Kidney (tissue), 13 donors: ENCODE measurements at regions not wholly inside any gene's neighbourhood (a gene's known extent, or its start where the extent isn't known, plus 50 kb on each side); places are given as distances from the start of the nearest gene placed in this dataset.

Experiments used
- DNase-seq, 5 donors: peaks; one replicate each; pipeline ENCODE4 v3.0.0-alpha.2; 2013 to 2020
- FAIRE-seq: peaks from 2 replicates; lab custom pipeline; 2012; peaks lifted over from hg19 to GRCh38; lab: Jason Lieb, UNC
- H3K27ac ChIP-seq, 2 donors: one replicate each; pipeline ENCODE4 v1.7.0; 2013; ENCODE audit warnings: low read depth in 2 of 2, low read length in 2 of 2, inconsistent platforms in 1 of 2
- H3K27me3 ChIP-seq: one replicate; pipeline ENCODE4 v1.7.1; 2013; ENCODE audit warnings: low read length, inconsistent platforms; ENCODE audit not compliant: control insufficient read depth, insufficient read depth
- H3K36me3 ChIP-seq, 3 donors: one replicate each; pipeline versions ENCODE4 v1.7.0 to v1.7.1; 2013; ENCODE audit warnings: low read length in 3 of 3, control low read depth in 1 of 3, inconsistent platforms in 1 of 3; ENCODE audit not compliant: insufficient read depth in 3 of 3, control insufficient read depth in 2 of 3
- H3K4me1 ChIP-seq, 3 donors: one replicate each; pipeline versions ENCODE4 v1.7.0 to v1.7.1; 2013; ENCODE audit warnings: low read length in 3 of 3, inconsistent platforms in 1 of 3, low read depth in 1 of 3; ENCODE audit not compliant: control insufficient read depth in 2 of 3, insufficient read depth in 2 of 3
- H3K4me3 ChIP-seq, 3 donors: one replicate each; pipeline versions ENCODE4 v1.7.0 to v1.8.1; 2013; ENCODE audit warnings: low read length in 3 of 3, control low read depth in 1 of 3, inconsistent platforms in 1 of 3
- H3K9ac ChIP-seq, 3 donors: one replicate each; pipeline versions ENCODE4 v1.7.0 to v1.7.1; 2013; ENCODE audit warnings: low read length in 3 of 3, control low read depth in 1 of 3, inconsistent platforms in 1 of 3
- H3K9me3 ChIP-seq, 3 donors: one replicate each; pipeline versions ENCODE4 v1.7.0 to v1.7.1; 2013; ENCODE audit warnings: low read length in 3 of 3, control low read depth in 1 of 3, inconsistent platforms in 1 of 3; ENCODE audit not compliant: control insufficient read depth in 2 of 3, insufficient read depth in 1 of 3
- intact Hi-C: fragments of 100-400 bp; cut with DNase I; formaldehyde crosslinking; loops from one replicate; pipeline ENCODE4 v1.11.1; 2022
- TF ChIP-seq, protein P1 (sequence below): IDR thresholded peaks from 3 replicates; pipeline ENCODE4 v1.5.1; 2012; ENCODE audit warnings: mild to moderate bottlenecking, moderate library complexity, borderline replicate concordance; ENCODE audit not compliant: insufficient read depth; ENCODE audit errors: extremely low read depth
- donor health status: control.
- donor health status: control.
- donor health status: control.
- donor health status: control.
- donor health status: control.
- donor health status: DM: yes; HTN: yes; CAD: no.
- donor health status: Normal renal cell carcinoma (clear cell type).

- FAIRE-seq: no peak
- Histone ChIP-seq H3K27me3 (no peaks in the 10 kb centered on the region), H3K27ac (no peak overlapping the region), H3K36me3 (no peaks in the 10 kb centered on the region), H3K4me3 (no peak overlapping the region), H3K9me3 (no peaks in the 10 kb centered on the region), H3K4me1 (no peaks in the 10 kb centered on the region), H3K9ac (no peak overlapping the region)
- DNase-seq: no peak
- TF ChIP-seq, protein P1, sequence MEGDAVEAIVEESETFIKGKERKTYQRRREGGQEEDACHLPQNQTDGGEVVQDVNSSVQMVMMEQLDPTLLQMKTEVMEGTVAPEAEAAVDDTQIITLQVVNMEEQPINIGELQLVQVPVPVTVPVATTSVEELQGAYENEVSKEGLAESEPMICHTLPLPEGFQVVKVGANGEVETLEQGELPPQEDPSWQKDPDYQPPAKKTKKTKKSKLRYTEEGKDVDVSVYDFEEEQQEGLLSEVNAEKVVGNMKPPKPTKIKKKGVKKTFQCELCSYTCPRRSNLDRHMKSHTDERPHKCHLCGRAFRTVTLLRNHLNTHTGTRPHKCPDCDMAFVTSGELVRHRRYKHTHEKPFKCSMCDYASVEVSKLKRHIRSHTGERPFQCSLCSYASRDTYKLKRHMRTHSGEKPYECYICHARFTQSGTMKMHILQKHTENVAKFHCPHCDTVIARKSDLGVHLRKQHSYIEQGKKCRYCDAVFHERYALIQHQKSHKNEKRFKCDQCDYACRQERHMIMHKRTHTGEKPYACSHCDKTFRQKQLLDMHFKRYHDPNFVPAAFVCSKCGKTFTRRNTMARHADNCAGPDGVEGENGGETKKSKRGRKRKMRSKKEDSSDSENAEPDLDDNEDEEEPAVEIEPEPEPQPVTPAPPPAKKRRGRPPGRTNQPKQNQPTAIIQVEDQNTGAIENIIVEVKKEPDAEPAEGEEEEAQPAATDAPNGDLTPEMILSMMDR: no peak
- intact Hi-C loops: no loop called here
Observed at GRCh38 chr5:72692651-72693442, 123.6 kb upstream of the TNPO1 start.

GRCh38 chr5:72692231-72692637 lies 124.2 kb upstream of the TNPO1 start:
- FAIRE-seq (no peak), DNase-seq (peak in 1 of 5 donors; percentile 5)
- no peak overlapping the region for H3K27ac ChIP-seq
- no peaks in the 10 kb centered on the region for H3K4me1 ChIP-seq
- no peaks in the 10 kb centered on the region for H3K36me3 ChIP-seq
- H3K9ac ChIP-seq: no peak overlapping the region
- H3K27me3 ChIP-seq: no peaks in the 10 kb centered on the region
- TF ChIP-seq, protein P1: no peak
- intact Hi-C loops: no loop called here
- no peak overlapping the region for H3K4me3 ChIP-seq
- no peaks in the 10 kb centered on the region for H3K9me3 ChIP-seq

- intact Hi-C loops: no loop called here
- H3K36me3 ChIP-seq: no peaks in the 10 kb centered on the region
- DNase-seq (no peak), FAIRE-seq (no peak)
- H3K4me1 ChIP-seq: no peaks in the 10 kb centered on the region
- H3K27me3 ChIP-seq: no peaks in the 10 kb centered on the region
- TF ChIP-seq, protein P1: no peak
- H3K9ac ChIP-seq: no peak overlapping the region
- no peak overlapping the region for H3K27ac ChIP-seq
- no peaks in the 10 kb centered on the region for H3K9me3 ChIP-seq
- H3K4me3 ChIP-seq: no peak overlapping the region
Observed at GRCh38 chr5:72691751-72692150, 124.7 kb upstream of the TNPO1 start.
